ENCODE measurements at regions not wholly inside any gene's neighbourhood (a gene's known extent, or its start where the extent isn't known, plus 50 kb on each side); places are given as distances from the start of the nearest gene placed in this dataset.
"Not testable (repeated sequence)": the region's sequence is repeated elsewhere in the genome, so short reads cannot be mapped to it uniquely, and the experiment has no call there.

DNA sequence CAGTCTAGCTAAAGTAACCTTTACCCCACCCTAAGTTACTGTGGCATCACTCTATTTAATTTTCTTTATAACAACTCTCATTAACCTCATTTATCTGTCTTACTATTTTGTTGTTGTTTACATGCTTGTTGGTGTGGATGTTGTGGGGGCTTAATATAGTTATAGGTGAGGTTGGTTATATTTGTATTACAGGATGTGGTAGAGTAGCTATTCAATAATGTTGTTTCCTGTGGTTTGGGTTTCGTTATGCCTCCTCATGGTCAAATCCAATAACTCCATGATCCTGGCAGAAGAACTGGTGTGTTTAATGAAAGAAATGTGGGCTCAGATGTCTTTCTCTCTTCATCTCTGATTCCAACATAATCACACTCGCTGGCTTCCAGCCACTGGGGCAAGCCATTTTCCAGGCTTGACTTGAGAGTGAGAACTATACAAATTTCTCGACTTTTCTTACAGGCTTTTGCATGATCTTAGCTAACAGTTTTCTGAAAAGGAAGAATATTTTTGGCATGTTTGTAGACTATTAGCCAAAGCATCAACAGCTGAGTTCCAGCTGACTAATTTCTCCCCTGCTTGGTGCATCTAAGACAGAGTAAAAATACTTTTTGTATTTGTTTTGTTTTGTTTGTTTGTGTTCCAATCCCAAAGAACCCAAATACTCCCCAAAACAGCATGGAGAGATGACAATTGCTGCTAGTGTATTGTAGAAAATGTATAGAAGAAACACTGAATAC is 303.7 kb upstream of the PAPPA start:
- H3K4me1 Mint-ChIP-seq: no peaks in the 10 kb centered on the region

DNA sequence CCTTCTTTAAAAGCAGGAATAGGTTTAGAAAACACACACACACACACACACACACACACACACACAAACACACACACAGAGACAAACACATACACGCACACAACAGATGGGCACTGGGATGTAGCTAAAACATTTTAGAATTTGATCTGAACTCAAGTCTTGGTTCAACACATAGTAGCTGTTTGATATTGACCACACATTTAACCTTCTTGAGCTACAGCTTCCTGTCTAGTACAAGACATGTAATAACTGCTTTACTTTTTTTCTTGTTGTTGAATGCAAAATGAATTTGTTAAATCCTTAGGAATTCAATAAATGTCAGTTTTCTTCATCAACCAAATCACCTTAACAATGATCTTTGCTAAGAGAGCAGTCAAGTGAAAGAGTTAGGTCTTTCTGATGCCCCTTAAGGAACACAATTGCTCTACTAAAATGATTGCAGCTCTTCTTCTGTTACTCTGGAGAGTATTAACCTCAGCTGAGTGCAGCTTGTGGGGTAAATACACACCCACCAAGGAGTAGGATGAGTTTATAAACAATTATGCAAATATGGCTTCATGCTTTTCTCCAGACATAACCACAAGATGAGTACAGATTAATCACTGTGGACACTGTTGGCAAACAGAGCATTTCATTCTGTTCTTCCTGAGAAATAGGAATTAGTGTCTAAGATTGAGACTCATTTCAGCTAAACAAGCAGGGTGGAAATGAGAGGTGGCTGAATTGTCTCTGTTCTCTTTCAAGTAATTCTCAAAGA is 302.9 kb upstream of the PAPPA start:
- peaks cover 3% of the 10 kb centered on the region for H3K4me1 ChIP-seq (ENCODE audit: control insufficient read depth, insufficient read depth, low read length)
- no peak overlapping the region for H3K27ac Mint-ChIP-seq
- H3K27ac ChIP-seq (ENCODE audit: low read depth, low read length): no peak overlapping the region
- no peaks in the 10 kb centered on the region for H3K36me3 ChIP-seq (ENCODE audit: control insufficient read depth, insufficient read depth, low read length)
- TF ChIP-seq, protein P1, sequence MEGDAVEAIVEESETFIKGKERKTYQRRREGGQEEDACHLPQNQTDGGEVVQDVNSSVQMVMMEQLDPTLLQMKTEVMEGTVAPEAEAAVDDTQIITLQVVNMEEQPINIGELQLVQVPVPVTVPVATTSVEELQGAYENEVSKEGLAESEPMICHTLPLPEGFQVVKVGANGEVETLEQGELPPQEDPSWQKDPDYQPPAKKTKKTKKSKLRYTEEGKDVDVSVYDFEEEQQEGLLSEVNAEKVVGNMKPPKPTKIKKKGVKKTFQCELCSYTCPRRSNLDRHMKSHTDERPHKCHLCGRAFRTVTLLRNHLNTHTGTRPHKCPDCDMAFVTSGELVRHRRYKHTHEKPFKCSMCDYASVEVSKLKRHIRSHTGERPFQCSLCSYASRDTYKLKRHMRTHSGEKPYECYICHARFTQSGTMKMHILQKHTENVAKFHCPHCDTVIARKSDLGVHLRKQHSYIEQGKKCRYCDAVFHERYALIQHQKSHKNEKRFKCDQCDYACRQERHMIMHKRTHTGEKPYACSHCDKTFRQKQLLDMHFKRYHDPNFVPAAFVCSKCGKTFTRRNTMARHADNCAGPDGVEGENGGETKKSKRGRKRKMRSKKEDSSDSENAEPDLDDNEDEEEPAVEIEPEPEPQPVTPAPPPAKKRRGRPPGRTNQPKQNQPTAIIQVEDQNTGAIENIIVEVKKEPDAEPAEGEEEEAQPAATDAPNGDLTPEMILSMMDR (conservative IDR thresholded peaks at IDR 0.05): no peak
- no peaks in the 10 kb centered on the region for H3K36me3 Mint-ChIP-seq (ENCODE audit: low read depth)
- WGBS, 2 experiments (ENCODE audit: insufficient coverage in 1 of 2, insufficient read length in 1 of 2): 77% methylated on average over 1 of the region's 1 CpG; no CpG with 5 or more reads in 1 of the 2 experiments
- H3K27me3 Mint-ChIP-seq (ENCODE audit: insufficient read depth): no peaks in the 10 kb centered on the region
- no peaks in the 10 kb centered on the region for H3K9me3 Mint-ChIP-seq
- no peaks in the 10 kb centered on the region for H3K9me3 ChIP-seq (ENCODE audit: control insufficient read depth, low read length)
- H3K4me1 Mint-ChIP-seq: peaks cover 4% of the 10 kb centered on the region
- H3K9ac ChIP-seq (ENCODE audit: extremely low read depth, low read length, poor library complexity, severe bottlenecking): no peak overlapping the region
- no peak overlapping the region for H3K4me3 ChIP-seq (ENCODE audit: low read length)
- no peaks in the 10 kb centered on the region for H3K27me3 ChIP-seq (ENCODE audit: control insufficient read depth, insufficient read depth, low read length, poor library complexity, severe bottlenecking)
- no peak for DNase-seq
- H3K4me3 Mint-ChIP-seq: no peak overlapping the region

More for the DNA sequence above, 303.7 kb upstream of the PAPPA start:
- no peak for DNase-seq
- Mint-ChIP-seq H3K27ac (no peak overlapping the region), H3K36me3 (ENCODE audit: low read depth) (no peaks in the 10 kb centered on the region), H3K27me3 (ENCODE audit: insufficient read depth) (no peaks in the 10 kb centered on the region), H3K4me3 (no peak overlapping the region), H3K9me3 (no peaks in the 10 kb centered on the region)
- Histone ChIP-seq H3K27me3 (ENCODE audit: control insufficient read depth, insufficient read depth, low read length, poor library complexity, severe bottlenecking) (no peaks in the 10 kb centered on the region), H3K4me1 (ENCODE audit: control insufficient read depth, insufficient read depth, low read length) (no peaks in the 10 kb centered on the region), H3K9me3 (ENCODE audit: control insufficient read depth, low read length) (no peaks in the 10 kb centered on the region), H3K4me3 (ENCODE audit: low read length) (no peak overlapping the region), H3K27ac (ENCODE audit: low read depth, low read length) (no peak overlapping the region), H3K9ac (ENCODE audit: extremely low read depth, low read length, poor library complexity, severe bottlenecking) (no peak overlapping the region), H3K36me3 (ENCODE audit: control insufficient read depth, insufficient read depth, low read length) (no peaks in the 10 kb centered on the region)
- TF ChIP-seq, protein P1 (conservative IDR thresholded peaks at IDR 0.05): no peak
- WGBS, 2 experiments (ENCODE audit: insufficient coverage in 1 of 2, insufficient read length in 1 of 2): 90 to 95% methylated on average over 2 to 3 of the region's 3 CpGs

DNA sequence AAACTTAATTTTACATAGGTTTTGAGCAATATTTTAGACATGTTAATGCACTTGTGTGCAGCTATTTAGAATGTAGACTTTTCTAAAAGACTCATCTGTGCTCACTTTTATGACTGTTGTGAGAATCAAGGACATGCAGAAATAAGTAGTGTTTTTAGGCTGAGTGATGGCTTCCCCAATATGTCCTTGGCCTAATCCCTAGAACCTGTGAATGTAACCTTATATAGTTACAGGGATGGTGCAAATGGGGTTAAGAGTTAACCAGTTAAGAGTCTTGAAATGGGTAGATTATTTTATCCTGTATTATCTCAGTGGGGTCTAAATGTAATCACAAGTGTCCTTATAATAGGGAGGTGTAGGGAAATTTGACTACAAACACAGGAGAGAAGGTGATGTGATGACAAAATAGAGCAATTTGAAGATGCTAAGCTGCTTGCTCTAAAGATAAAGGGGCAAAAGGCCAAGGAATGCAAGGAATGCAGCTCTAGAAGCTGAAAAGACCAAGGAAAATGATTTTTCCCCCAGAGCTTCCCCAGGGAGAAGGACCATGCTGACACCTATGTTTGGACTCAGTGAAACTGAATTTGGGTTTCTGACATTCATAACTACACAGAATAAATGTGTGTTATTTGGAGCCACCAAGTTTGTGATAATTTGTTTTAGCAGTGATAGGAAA is 298.0 kb upstream of the PAPPA start:
- no peak overlapping the region for H3K9ac ChIP-seq (ENCODE audit: extremely low read depth, low read length, poor library complexity, severe bottlenecking)
- TF ChIP-seq, protein P1 (conservative IDR thresholded peaks at IDR 0.05): no peak
- DNase-seq: no peak
- no peaks in the 10 kb centered on the region for H3K36me3 Mint-ChIP-seq (ENCODE audit: low read depth)
- peaks cover 9% of the 10 kb centered on the region for H3K4me1 ChIP-seq (ENCODE audit: control insufficient read depth, insufficient read depth, low read length)
- H3K27ac ChIP-seq (ENCODE audit: low read depth, low read length): no peak overlapping the region
- H3K27ac Mint-ChIP-seq: no peak overlapping the region
- H3K36me3 ChIP-seq (ENCODE audit: control insufficient read depth, insufficient read depth, low read length): no peaks in the 10 kb centered on the region
- no peak overlapping the region for H3K4me3 Mint-ChIP-seq
- H3K4me3 ChIP-seq (ENCODE audit: low read length): no peak overlapping the region
- no peaks in the 10 kb centered on the region for H3K9me3 Mint-ChIP-seq
- peaks cover 7% of the 10 kb centered on the region for H3K4me1 Mint-ChIP-seq
- H3K9me3 ChIP-seq (ENCODE audit: control insufficient read depth, low read length): no peaks in the 10 kb centered on the region
- H3K27me3 ChIP-seq (ENCODE audit: control insufficient read depth, insufficient read depth, low read length, poor library complexity, severe bottlenecking): no peaks in the 10 kb centered on the region
- H3K27me3 Mint-ChIP-seq (ENCODE audit: insufficient read depth): no peaks in the 10 kb centered on the region

DNA sequence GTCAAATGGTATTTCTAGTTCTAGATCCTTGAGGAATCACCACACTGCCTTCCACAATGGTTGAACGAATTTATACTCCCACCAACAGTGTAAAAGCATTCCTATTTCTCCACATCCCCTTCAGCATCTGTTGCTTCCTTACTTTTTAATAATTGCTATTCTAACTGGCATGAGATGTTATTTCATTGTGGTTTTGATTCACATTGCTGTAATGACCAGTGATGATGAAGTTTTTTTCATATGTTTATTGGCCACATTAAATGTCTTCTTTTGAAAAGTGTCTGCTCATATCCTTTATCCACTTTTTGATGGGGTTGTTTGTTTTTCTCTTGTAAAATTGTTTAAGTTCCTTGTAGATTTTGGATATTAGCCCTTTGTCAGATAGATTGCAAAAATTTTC is 295.2 kb upstream of the PAPPA start:
- H3K27ac Mint-ChIP-seq; H3K4me3 ChIP-seq (ENCODE audit: low read length); H3K9me3 ChIP-seq (ENCODE audit: control insufficient read depth, low read length); DNase-seq; H3K4me3 Mint-ChIP-seq; H3K9me3 Mint-ChIP-seq; H3K27me3 ChIP-seq (ENCODE audit: control insufficient read depth, insufficient read depth, low read length, poor library complexity, severe bottlenecking); H3K36me3 Mint-ChIP-seq (ENCODE audit: low read depth); H3K4me1 ChIP-seq (ENCODE audit: control insufficient read depth, insufficient read depth, low read length); H3K27ac ChIP-seq (ENCODE audit: low read depth, low read length); H3K36me3 ChIP-seq (ENCODE audit: control insufficient read depth, insufficient read depth, low read length); H3K4me1 Mint-ChIP-seq; H3K27me3 Mint-ChIP-seq (ENCODE audit: insufficient read depth); H3K9ac ChIP-seq (ENCODE audit: extremely low read depth, low read length, poor library complexity, severe bottlenecking): not testable (repeated sequence)
- 65 to 86% methylated on average over 1 of the region's 1 CpG for WGBS, 2 experiments (ENCODE audit: insufficient coverage in 1 of 2, insufficient read length in 1 of 2)

Data from endodermal cell (in vitro differentiated cells).